Thyroid gland (tissue), 4 donors: ENCODE measurements at regions not wholly inside any gene's neighbourhood (a gene's known extent, or its start where the extent isn't known, plus 50 kb on each side); places are given as distances from the start of the nearest gene placed in this dataset.
A peak's percentile ranks its signal among the peaks of the same experiment; 100 is the strongest.

Experiments
- DNase-seq, 2 donors: peaks; one replicate each; pipeline ENCODE4 v3.0.0-alpha.2; 2019
- H3K27ac ChIP-seq, 3 donors: fragments of 200-600 bp; sonication (generic); 1 replicate in 2 of 3; 2 replicates in 1 of 3; pipeline ENCODE4 v1.5.1; 2016 to 2019; ENCODE audit warnings: mild to moderate bottlenecking in 1 of 3, moderate library complexity in 1 of 3
- H3K27me3 ChIP-seq: fragments of 200-600 bp; sonication (generic); one replicate; pipeline ENCODE4 v1.5.1; 2019
- H3K36me3 ChIP-seq, 2 donors: fragments of 200-600 bp; sonication (generic); one replicate each; pipeline ENCODE4 v1.5.1; 2016 to 2019
- H3K4me1 ChIP-seq, 2 donors: fragments of 200-600 bp; sonication (generic); one replicate each; pipeline ENCODE4 v1.5.1; 2017 to 2019
- H3K4me3 ChIP-seq, 3 donors: fragments of 200-600 bp; sonication (generic); replicated peaks in 1 of 3; 1 replicate in 2 of 3; 2 replicates in 1 of 3; pipeline ENCODE4 v1.5.1; 2016; ENCODE audit warnings: mild to moderate bottlenecking in 1 of 3
- H3K9me3 ChIP-seq: fragments of 200-600 bp; sonication (generic); one replicate; pipeline ENCODE4 v1.5.1; 2017
- POLR2A ChIP-seq, 2 donors: fragments of 450-650 bp; IDR thresholded peaks; one replicate each; pipeline ENCODE4 v1.6.1; 2017; ENCODE audit warnings: antibody characterized with exemption in 2 of 2, mild to moderate bottlenecking in 2 of 2, moderate library complexity in 1 of 2
- WGBS, 2 donors: methylation state at CpG; one replicate each; pipeline ENCODE4 v1.1.5; 2017; 5-methylcytosine and 5-hydroxymethylcytosine counted together
- intact Hi-C: fragments of 100-400 bp; cut with DNase I; formaldehyde crosslinking; loops from one replicate; pipeline ENCODE4 v1.15.1; 2023
- TF ChIP-seq, protein P1 (sequence below), 6 experiments: fragments of 200-600 bp in 3 of 6; fragments of 450-650 bp in 3 of 6; sonication (generic) in 3 of 6; IDR thresholded peaks; one replicate each; pipeline ENCODE4 v1.5.1; 2016 to 2019; ENCODE audit warnings: antibody characterized with exemption in 6 of 6, mild to moderate bottlenecking in 2 of 6, inconsistent platforms in 1 of 6, moderate library complexity in 1 of 6

DNA sequence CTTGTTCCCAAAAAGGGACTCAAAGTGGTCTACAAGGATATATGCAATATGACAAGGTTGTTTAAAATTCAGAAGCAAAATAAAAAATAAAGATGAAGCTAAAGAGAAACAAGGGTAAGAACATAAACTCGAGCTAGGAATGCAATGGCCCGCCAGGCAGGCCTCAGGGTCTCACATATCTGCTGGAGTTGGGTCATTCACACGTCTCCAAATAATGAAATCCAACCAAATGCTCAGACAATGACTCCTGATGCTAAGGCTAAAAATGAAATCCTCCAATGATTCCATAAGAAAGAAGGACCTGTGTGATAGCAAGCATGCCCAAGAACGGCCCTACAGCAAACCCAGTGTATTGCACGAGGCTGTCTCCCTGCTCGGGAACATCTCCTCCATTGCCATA lies 153.3 kb upstream of the ETS2 start:
- WGBS, 2 donors: 93 to 94% methylated on average over 6 of the region's 6 CpGs
- no peak overlapping the region for H3K4me3 ChIP-seq
- no peaks in the 10 kb centered on the region for H3K36me3 ChIP-seq
- no peaks in the 10 kb centered on the region for H3K4me1 ChIP-seq
- H3K9me3 ChIP-seq: no peaks in the 10 kb centered on the region
- DNase-seq: no peak
- H3K27me3 ChIP-seq: no peaks in the 10 kb centered on the region
- no peak overlapping the region for H3K27ac ChIP-seq
- intact Hi-C loops: no loop called here
- TF ChIP-seq, protein P1, sequence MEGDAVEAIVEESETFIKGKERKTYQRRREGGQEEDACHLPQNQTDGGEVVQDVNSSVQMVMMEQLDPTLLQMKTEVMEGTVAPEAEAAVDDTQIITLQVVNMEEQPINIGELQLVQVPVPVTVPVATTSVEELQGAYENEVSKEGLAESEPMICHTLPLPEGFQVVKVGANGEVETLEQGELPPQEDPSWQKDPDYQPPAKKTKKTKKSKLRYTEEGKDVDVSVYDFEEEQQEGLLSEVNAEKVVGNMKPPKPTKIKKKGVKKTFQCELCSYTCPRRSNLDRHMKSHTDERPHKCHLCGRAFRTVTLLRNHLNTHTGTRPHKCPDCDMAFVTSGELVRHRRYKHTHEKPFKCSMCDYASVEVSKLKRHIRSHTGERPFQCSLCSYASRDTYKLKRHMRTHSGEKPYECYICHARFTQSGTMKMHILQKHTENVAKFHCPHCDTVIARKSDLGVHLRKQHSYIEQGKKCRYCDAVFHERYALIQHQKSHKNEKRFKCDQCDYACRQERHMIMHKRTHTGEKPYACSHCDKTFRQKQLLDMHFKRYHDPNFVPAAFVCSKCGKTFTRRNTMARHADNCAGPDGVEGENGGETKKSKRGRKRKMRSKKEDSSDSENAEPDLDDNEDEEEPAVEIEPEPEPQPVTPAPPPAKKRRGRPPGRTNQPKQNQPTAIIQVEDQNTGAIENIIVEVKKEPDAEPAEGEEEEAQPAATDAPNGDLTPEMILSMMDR (IDR thresholded peaks at IDR 0.05): no peak
- TF ChIP-seq POLR2A (IDR thresholded peaks at IDR 0.05): no peak

DNA sequence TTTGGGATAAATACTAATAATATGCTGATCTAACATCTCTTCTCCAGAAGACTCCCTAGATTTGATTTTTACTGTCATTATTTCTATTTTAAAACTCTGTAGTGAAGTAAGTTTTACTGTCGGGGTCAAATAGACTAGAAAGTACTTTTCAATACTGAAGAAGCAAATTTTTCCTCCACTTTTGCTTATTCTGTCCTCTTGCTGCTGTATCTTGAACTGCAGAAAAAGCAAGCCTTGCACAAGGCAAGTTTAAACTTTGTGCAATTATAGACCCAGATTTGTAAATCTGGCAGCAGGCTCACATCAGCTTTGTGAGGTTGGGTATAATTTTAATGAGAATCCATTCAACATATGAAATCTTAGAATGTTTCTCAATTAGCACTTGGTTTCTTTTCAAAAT lies 151.1 kb upstream of the ETS2 start:
- no peak for TF ChIP-seq POLR2A (IDR thresholded peaks at IDR 0.05)
- TF ChIP-seq, protein P1 (IDR thresholded peaks at IDR 0.05): no peak

DNA sequence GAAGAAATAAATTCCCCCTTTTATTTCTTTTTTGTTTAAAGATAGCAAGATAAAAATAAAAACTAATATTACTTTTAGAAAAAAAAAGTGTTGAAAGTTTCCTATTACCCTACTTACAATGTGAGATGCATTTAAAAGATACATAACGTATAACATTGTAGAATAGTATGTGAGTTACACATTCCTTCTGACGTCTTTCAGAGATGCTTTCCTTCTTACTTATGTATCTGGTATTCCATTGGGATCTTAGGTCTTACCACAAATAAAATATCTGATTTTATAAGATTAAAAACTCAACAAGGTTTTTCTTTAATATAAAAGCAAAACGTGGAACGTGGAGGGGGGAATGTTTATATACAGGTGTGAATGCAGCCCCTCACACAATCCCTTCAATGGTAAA lies 147.2 kb upstream of the ETS2 start:
- intact Hi-C loops: no loop called here

More for the DNA sequence above, 151.1 kb upstream of the ETS2 start:
- no peaks in the 10 kb centered on the region for H3K36me3 ChIP-seq
- 84 to 90% methylated on average over 1 of the region's 1 CpG for WGBS, 2 donors
- H3K27ac ChIP-seq: no peak overlapping the region
- no peak for DNase-seq
- H3K27me3 ChIP-seq: no peaks in the 10 kb centered on the region
- no peak overlapping the region for H3K4me3 ChIP-seq
- H3K9me3 ChIP-seq: no peaks in the 10 kb centered on the region
- H3K4me1 ChIP-seq: no peaks in the 10 kb centered on the region
- intact Hi-C loops: no loop called here

DNA sequence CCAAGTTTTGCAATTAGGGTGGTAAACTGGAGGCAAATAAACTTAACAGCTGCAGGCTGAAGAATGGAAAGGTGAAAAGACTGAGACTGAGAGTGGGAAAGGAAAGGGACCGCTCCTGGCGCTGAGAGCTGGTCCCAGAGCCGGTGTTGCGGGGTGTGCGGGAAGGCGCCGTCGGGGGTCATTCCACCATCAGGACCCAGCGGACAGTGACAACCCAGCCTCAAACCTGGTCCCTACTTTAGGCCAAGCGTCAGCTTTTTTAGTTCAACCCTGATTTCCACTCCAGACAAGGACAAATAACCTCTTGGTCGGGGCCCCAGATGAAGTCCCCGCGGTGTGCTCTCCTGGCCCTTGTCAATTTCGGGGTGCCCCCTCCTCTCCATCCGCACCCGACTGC lies 145.8 kb upstream of the ETS2 start:
- WGBS, 2 donors: 30 to 41% methylated on average over 10 to 16 of the region's 16 CpGs
- no peak for DNase-seq
- no peak overlapping the region for H3K4me3 ChIP-seq
- intact Hi-C loops: loop anchor here (10.0 kb wide), 1 partner anchor 155 kb away; no protein-coding TSS in a partner anchor
- H3K9me3 ChIP-seq: no peaks in the 10 kb centered on the region
- no peaks in the 10 kb centered on the region for H3K27me3 ChIP-seq
- no peak overlapping the region for H3K27ac ChIP-seq
- H3K4me1 ChIP-seq: peaks cover 0 to 17% of the 10 kb centered on the region in 2 donors
- H3K36me3 ChIP-seq: no peaks in the 10 kb centered on the region
- TF ChIP-seq POLR2A (IDR thresholded peaks at IDR 0.05): no peak
- TF ChIP-seq, protein P1 (IDR thresholded peaks at IDR 0.05): no peak

More for the DNA sequence above, 147.2 kb upstream of the ETS2 start:
- DNase-seq: no peak
- TF ChIP-seq POLR2A (IDR thresholded peaks at IDR 0.05): no peak
- TF ChIP-seq, protein P1 (IDR thresholded peaks at IDR 0.05): no peak
- no peaks in the 10 kb centered on the region for H3K9me3 ChIP-seq
- 77 to 83% methylated on average over 4 of the region's 4 CpGs for WGBS, 2 donors
- no peak overlapping the region for H3K27ac ChIP-seq
- no peaks in the 10 kb centered on the region for H3K36me3 ChIP-seq
- H3K4me3 ChIP-seq: no peak overlapping the region
- no peaks in the 10 kb centered on the region for H3K27me3 ChIP-seq
- peaks cover 0 to 17% of the 10 kb centered on the region in 2 donors for H3K4me1 ChIP-seq

DNA sequence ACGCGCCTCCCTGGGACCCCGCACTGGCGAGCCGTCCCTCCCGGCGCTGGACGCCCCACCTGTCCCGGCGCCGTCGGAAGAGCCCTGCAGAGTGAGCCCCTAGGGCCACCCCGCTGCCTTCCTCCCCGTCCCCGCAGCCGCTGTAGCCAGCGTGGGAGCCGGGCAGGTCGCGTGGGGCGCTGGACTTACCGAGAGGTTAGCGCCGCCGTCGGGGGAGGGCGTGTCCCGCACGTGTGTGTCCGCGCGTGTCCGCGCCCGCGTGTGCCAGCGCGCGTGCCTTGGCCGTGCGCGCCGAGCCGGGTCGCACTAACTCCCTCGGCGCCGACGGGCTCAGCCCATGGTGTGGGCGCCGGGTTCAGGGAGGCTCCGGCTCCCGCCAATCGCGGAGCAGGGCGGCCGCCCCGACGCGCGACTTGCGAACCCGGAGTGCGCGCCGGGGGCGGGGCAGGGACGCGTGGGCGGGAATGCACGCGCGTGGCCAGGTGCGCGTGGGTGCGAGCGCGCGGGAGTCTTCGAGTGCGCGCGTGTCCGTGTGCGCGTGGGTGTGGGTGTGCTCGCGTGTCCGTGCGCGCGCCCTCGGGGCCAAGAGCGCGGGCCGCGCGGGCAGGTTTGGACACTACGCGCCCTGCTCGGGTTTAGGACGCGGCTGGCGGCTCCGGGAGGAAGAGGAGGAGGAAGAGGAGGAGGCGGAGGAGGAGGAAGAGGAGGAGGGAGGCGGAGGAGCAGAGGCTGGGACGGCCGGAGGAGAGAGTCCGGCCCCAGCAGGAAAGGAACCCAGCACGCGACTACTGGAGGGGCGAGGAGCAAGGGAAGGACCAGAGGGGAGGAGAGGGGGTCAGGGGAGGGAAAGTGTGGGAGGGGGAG lies 145.2 kb upstream of the ETS2 start:
- peak in 1 of 2 donors; percentile 6 for DNase-seq
- WGBS, 2 donors: 1 to 3% methylated on average over 42 of the region's 113 CpGs

More for the DNA sequence above, 145.2 kb upstream of the ETS2 start:
- TF ChIP-seq, protein P1 (IDR thresholded peaks at IDR 0.05): no peak
- no peak for TF ChIP-seq POLR2A (IDR thresholded peaks at IDR 0.05)
- peak overlapping the region in 2 of 3 donors; percentile 24 to 40 for H3K4me3 ChIP-seq
- no peaks in the 10 kb centered on the region for H3K9me3 ChIP-seq
- intact Hi-C loops: loop anchor here (10.0 kb wide), 1 partner anchor 156 kb away; no protein-coding TSS in a partner anchor
- H3K4me1 ChIP-seq: peaks cover 0 to 17% of the 10 kb centered on the region in 2 donors
- no peaks in the 10 kb centered on the region for H3K36me3 ChIP-seq
- H3K27ac ChIP-seq: peak overlapping the region in 2 of 3 donors; percentile 31 to 47
- H3K27me3 ChIP-seq: no peaks in the 10 kb centered on the region
